ENCODE measurements at regions not wholly inside any gene's neighbourhood (a gene's known extent, or its start where the extent isn't known, plus 50 kb on each side); places are given as distances from the start of the nearest gene placed in this dataset.

DNA sequence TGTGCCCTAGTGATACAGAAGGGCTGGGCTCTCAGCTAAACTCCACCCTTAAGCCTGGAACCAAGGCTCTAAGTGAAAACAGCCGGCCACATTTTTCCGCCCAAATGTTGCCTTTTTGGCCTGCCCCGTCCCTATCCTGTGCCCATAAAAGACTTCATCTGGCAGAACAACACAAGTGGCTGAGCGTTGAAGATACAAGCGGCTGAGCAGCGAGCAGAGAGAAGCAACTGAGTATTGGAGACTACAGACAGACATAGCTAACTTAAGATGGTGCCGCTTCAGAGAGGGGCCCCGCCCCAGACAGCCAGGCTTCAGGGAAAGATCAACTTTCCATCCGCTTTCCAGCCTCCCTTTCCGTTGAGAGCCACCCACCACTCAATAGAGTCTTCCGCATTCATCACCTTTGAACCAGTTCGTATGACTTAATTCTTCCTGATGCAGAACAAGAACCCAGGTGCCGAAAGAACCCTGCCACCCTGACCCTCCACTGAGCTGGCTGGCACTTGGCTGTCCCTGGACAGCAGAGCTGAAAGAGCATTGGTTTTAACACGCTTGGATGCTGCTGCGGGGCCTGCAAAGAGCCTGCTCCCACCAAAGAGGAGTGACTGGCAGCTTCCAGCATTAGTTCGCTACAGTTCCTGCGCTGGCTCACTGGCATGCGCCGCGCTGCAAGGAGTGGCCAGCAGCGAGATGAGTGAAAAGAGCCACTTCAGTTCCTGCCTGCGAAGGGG, 853.2 kb upstream of the INTU start:
- no peaks in the 10 kb centered on the region for H3K36me3 ChIP-seq (replicated peaks; ENCODE audit: control insufficient read depth, insufficient read depth, low read length)
- H3K4me3 ChIP-seq (ENCODE audit: insufficient read depth, low read depth, low read length) = no peak overlapping the region
- no peaks in the 10 kb centered on the region for H3K27me3 ChIP-seq (ENCODE audit: control insufficient read depth, insufficient read depth, low read length)
- no peak for DNase-seq

DNA sequence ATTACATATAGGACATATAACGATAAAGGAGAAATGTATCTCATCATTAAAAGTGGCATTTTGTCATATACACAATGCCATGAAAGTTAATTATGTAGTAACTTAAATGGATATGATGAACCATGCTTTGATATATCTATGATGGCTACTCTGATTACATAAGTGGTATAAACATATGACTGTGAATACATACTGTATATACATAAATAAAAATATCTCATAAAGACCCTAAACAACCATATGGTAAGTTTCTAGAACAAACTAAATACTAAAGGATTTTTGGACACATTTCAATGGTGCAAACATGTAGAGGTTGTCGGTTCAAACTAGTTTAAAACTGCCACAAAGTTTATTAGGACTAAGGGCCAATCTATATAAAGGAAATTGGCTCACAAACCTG, 849.6 kb upstream of the INTU start:
- H3K4me3 ChIP-seq (ENCODE audit: insufficient read depth, low read depth, low read length) = no peak overlapping the region
- no peaks in the 10 kb centered on the region for H3K36me3 ChIP-seq (replicated peaks; ENCODE audit: control insufficient read depth, insufficient read depth, low read length)
- no peaks in the 10 kb centered on the region for H3K27me3 ChIP-seq (ENCODE audit: control insufficient read depth, insufficient read depth, low read length)
- no peak for DNase-seq

- no peak for DNase-seq
- Histone ChIP-seq H3K27me3 (ENCODE audit: control insufficient read depth, insufficient read depth, low read length) (no peaks in the 10 kb centered on the region), H3K4me3 (ENCODE audit: insufficient read depth, low read depth, low read length) (no peak overlapping the region), H3K36me3 (replicated peaks; ENCODE audit: control insufficient read depth, insufficient read depth, low read length) (no peaks in the 10 kb centered on the region)
These were observed 847.7 kb upstream of the INTU start for GRCh38 chr4:126784966-126785580.

- DNase-seq = no peak
- no peaks in the 10 kb centered on the region for H3K27me3 ChIP-seq (ENCODE audit: control insufficient read depth, insufficient read depth, low read length)
- H3K4me3 ChIP-seq (ENCODE audit: insufficient read depth, low read depth, low read length) = no peak overlapping the region
- H3K36me3 ChIP-seq (replicated peaks; ENCODE audit: control insufficient read depth, insufficient read depth, low read length) = no peaks in the 10 kb centered on the region
These were observed 842.1 kb upstream of the INTU start for GRCh38 chr4:126790633-126791032.

DNA sequence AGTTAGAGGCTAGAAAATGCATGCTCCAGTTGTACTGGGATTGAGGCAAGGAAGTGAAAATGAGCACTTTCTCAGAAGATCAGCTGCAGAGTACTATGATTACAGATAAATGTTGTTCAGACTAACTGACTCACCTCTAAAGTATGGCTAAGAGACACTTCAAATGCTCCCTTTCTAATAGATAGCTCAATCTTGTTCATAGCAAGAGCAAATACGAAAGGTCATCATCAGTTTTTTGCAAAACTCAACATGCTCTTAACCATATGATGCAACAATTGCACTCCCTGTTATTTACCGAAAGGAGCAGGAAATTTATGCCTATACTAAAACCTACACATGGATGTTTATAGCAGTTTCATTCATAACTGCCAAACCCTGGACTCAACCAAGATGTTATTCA, 838.4 kb upstream of the INTU start:
- Histone ChIP-seq H3K4me3 (ENCODE audit: insufficient read depth, low read depth, low read length) (no peak overlapping the region), H3K36me3 (replicated peaks; ENCODE audit: control insufficient read depth, insufficient read depth, low read length) (no peaks in the 10 kb centered on the region)
- DNase-seq = no peak

DNA sequence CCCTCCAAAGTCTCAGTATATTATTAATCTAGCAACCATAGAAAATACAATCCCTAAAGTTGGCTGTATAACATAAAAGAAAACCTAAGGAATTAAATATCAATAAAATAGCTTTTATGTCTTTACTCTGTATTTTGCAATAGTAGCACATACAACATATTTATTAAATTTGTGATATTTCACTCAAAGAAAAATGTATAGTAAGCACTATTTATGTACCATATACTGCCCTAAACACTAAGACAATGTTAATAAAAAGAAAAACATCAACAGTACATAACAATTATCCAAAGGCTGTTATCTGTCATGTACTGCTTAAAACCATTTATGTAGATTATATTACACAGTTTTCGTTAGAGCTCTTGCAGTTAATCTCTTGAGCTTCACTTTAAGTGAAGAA, 834.5 kb upstream of the INTU start:
- no peaks in the 10 kb centered on the region for H3K36me3 ChIP-seq (replicated peaks; ENCODE audit: control insufficient read depth, insufficient read depth, low read length)
- DNase-seq = no peak
- H3K27me3 ChIP-seq (ENCODE audit: control insufficient read depth, insufficient read depth, low read length) = no peaks in the 10 kb centered on the region
- no peak overlapping the region for H3K4me3 ChIP-seq (ENCODE audit: insufficient read depth, low read depth, low read length)

More for the DNA sequence above, 838.4 kb upstream of the INTU start:
- H3K27me3 ChIP-seq (ENCODE audit: control insufficient read depth, insufficient read depth, low read length) = no peaks in the 10 kb centered on the region

- Histone ChIP-seq H3K4me3 (ENCODE audit: insufficient read depth, low read depth, low read length) (no peak overlapping the region), H3K27me3 (ENCODE audit: control insufficient read depth, insufficient read depth, low read length) (no peaks in the 10 kb centered on the region), H3K36me3 (replicated peaks; ENCODE audit: control insufficient read depth, insufficient read depth, low read length) (no peaks in the 10 kb centered on the region)
- no peak for DNase-seq
These were observed 833.3 kb upstream of the INTU start for GRCh38 chr4:126799416-126799815.

DNA sequence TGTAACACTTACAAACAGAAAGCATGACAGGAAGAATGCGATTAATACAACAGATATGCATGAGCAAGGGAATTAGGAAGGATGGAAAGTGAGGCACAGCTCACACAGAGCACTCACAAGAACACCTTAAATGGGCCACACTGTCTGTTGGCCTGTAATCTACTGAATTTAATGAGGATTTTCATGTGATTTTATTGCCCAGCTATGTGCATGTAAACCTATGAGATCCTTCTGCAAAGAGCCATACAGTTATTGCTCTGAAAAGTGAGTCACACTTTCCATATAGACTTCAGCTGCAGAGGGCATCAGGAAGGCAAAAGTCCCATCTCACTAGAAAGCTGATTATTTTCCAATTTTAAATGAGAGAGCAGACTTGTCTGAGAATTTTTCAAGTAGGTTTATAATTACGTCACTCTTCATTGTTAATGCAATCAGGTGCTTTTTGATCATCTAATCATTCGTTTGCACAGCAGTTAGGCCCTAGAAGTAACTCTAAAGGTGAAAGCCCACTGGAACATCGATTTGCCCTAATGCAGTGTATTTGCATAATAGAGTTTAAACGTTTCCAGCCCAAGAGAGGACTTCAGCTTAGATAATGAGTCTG, 832.7 kb upstream of the INTU start:
- Histone ChIP-seq H3K27me3 (ENCODE audit: control insufficient read depth, insufficient read depth, low read length) (no peaks in the 10 kb centered on the region), H3K4me3 (ENCODE audit: insufficient read depth, low read depth, low read length) (no peak overlapping the region), H3K36me3 (replicated peaks; ENCODE audit: control insufficient read depth, insufficient read depth, low read length) (no peaks in the 10 kb centered on the region)
- no peak for DNase-seq

DNA sequence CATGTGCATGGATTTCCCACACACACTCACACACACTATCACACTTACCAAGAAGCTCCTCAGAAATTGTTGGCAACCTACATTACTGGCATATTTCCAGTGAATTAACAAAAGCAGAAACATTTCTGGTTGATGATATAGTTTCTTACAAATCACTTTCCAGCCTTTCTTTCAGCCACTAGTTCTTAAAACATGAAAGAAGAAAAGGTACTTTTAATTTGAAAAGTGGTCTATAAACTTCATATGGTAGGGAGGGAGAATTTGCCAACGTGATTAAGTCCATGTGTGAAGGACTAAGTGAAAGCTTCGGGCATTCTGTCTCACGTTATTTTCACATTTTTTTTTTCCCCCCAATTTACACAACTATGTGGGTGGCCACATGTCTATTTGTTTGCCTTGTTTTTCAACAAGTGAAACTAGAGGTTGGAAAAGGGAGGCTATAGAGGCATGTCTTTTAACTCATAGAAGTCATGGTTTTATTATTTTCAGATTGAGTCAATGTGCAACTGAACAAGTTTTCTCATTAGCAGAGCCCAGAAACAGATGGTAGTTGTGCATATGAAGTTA, 832.1 kb upstream of the INTU start:
- H3K4me3 ChIP-seq (ENCODE audit: insufficient read depth, low read depth, low read length) = no peak overlapping the region
- DNase-seq = no peak
- no peaks in the 10 kb centered on the region for H3K27me3 ChIP-seq (ENCODE audit: control insufficient read depth, insufficient read depth, low read length)
- no peaks in the 10 kb centered on the region for H3K36me3 ChIP-seq (replicated peaks; ENCODE audit: control insufficient read depth, insufficient read depth, low read length)

- Histone ChIP-seq H3K36me3 (replicated peaks; ENCODE audit: control insufficient read depth, insufficient read depth, low read length) (no peaks in the 10 kb centered on the region), H3K4me3 (ENCODE audit: insufficient read depth, low read depth, low read length) (no peak overlapping the region), H3K27me3 (ENCODE audit: control insufficient read depth, insufficient read depth, low read length) (no peaks in the 10 kb centered on the region)
- no peak for DNase-seq
These were observed 825.6 kb upstream of the INTU start for GRCh38 chr4:126807132-126807531.

GRCh38 chr4:126812076-126812475, 820.7 kb upstream of the INTU start:
- Histone ChIP-seq H3K4me3 (ENCODE audit: insufficient read depth, low read depth, low read length) (no peak overlapping the region), H3K27me3 (ENCODE audit: control insufficient read depth, insufficient read depth, low read length) (no peaks in the 10 kb centered on the region), H3K36me3 (replicated peaks; ENCODE audit: control insufficient read depth, insufficient read depth, low read length) (no peaks in the 10 kb centered on the region)
- no peak for DNase-seq

DNA sequence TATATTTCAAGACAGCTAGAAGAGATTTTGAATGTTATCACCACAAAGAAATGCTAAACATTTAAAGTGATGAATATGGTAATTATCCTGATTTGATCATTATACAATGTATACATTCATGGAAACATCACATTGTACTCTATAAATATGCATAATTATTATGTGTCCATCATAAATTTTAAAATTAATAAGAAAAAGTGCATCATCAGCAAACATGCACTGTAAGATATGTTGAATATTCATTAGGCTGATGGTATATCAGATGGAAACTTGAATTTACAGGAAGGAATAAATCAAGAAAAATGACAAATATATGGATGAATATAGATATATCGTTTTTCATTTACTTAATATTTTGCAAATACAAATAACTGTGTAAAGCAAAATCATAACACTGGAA, 812.1 kb upstream of the INTU start:
- DNase-seq = no peak
- Histone ChIP-seq H3K4me3 (ENCODE audit: insufficient read depth, low read depth, low read length) (no peak overlapping the region), H3K27me3 (ENCODE audit: control insufficient read depth, insufficient read depth, low read length) (no peaks in the 10 kb centered on the region), H3K36me3 (replicated peaks; ENCODE audit: control insufficient read depth, insufficient read depth, low read length) (no peaks in the 10 kb centered on the region)

DNA sequence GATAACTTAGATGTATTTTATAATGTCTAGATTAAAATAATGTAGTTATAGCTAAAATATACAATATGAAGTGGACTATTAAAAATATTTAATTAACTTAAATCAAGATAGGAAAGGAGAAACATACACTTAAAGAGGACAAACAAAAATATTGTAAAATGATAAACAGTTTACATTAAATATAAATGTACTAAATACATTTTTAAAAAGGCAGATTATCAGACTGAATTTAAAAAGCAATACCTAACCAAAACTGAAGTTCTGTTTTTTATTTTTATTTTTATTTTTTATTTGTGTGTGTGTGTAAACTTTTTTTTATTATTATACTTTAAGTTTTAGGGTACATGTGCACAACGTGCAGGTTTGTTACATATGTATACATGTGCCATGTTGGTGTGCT, 811.6 kb upstream of the INTU start:
- Histone ChIP-seq H3K36me3 (replicated peaks; ENCODE audit: control insufficient read depth, insufficient read depth, low read length) (no peaks in the 10 kb centered on the region), H3K4me3 (ENCODE audit: insufficient read depth, low read depth, low read length) (no peak overlapping the region), H3K27me3 (ENCODE audit: control insufficient read depth, insufficient read depth, low read length) (no peaks in the 10 kb centered on the region)
- no peak for DNase-seq

DNA sequence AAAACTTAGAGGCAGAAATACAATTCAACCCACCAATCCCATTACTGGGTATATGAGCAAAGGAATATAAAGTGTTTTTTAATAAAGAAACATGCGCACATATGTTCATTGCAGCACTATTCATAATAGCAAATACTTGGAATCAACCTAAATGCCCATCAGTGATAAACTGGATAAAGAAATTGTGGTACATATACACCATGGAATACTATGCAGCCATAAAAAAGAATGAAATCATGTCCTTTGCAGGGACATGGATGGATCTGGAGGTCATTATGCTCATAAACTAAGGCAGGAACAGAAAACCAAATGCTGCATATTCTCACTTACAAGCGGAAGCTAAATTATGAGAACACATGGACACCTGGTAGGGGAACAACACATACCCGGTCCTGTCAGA, 807.7 kb upstream of the INTU start:
- DNase-seq = no peak
- no peak overlapping the region for H3K4me3 ChIP-seq (ENCODE audit: insufficient read depth, low read depth, low read length)
- no peaks in the 10 kb centered on the region for H3K27me3 ChIP-seq (ENCODE audit: control insufficient read depth, insufficient read depth, low read length)
- H3K36me3 ChIP-seq (replicated peaks; ENCODE audit: control insufficient read depth, insufficient read depth, low read length) = no peaks in the 10 kb centered on the region

GRCh38 chr4:126827669-126828068, 805.1 kb upstream of the INTU start:
- no peak for DNase-seq
- H3K4me3 ChIP-seq (ENCODE audit: insufficient read depth, low read depth, low read length) = no peak overlapping the region
- H3K36me3 ChIP-seq (replicated peaks; ENCODE audit: control insufficient read depth, insufficient read depth, low read length) = no peaks in the 10 kb centered on the region
- H3K27me3 ChIP-seq (ENCODE audit: control insufficient read depth, insufficient read depth, low read length) = no peaks in the 10 kb centered on the region

All from H7 (cell line).